GM19351 (cell line): ENCODE measurements at regions not wholly inside any gene's neighbourhood (a gene's known extent, or its start where the extent isn't known, plus 50 kb on each side); places are given as distances from the start of the nearest gene placed in this dataset.
A peak's percentile ranks its signal among the peaks of the same experiment; 100 is the strongest.
"Not testable (repeated sequence)": the region's sequence is repeated elsewhere in the genome, so short reads cannot be mapped to it uniquely, and the experiment has no call there.

ENCODE experiments used
- ATAC-seq: cut with Tn5 transposase; IDR thresholded peaks from one replicate; pipeline ENCODE4 v1.9.1; 2021; ENCODE audit warnings: mild to moderate bottlenecking, moderate library complexity; ENCODE audit not compliant: unreplicated experiment

GRCh38 chr5:112472614-112473013 is 53.5 kb upstream of the EPB41L4A start:
- ATAC-seq: no peak

- ATAC-seq: no peak
These were observed 54.9 kb upstream of the EPB41L4A start for GRCh38 chr5:112473989-112474388.

GRCh38 chr5:112475747-112476365 is 56.8 kb upstream of the EPB41L4A start:
- no peak for ATAC-seq

GRCh38 chr5:112479418-112479817 is 60.3 kb upstream of the EPB41L4A start:
- ATAC-seq: peak; percentile 47

- no peak for ATAC-seq
These were observed 61.4 kb upstream of the EPB41L4A start for GRCh38 chr5:112480501-112480900.

GRCh38 chr5:112483704-112484103 is 64.6 kb upstream of the EPB41L4A start:
- no peak for ATAC-seq

- no peak for ATAC-seq
These were observed 66.9 kb upstream of the EPB41L4A start for GRCh38 chr5:112485934-112486355.

GRCh38 chr5:112491257-112491656 is 72.2 kb upstream of the EPB41L4A start:
- no peak for ATAC-seq

- peak; percentile 100 for ATAC-seq
These were observed 73.2 kb upstream of the EPB41L4A start for GRCh38 chr5:112492291-112492690.

GRCh38 chr5:112503749-112504501 is 84.8 kb upstream of the EPB41L4A start:
- not testable (repeated sequence) for ATAC-seq

GRCh38 chr5:112509097-112509496 is 90.0 kb upstream of the EPB41L4A start:
- ATAC-seq: not testable (repeated sequence)

- ATAC-seq: no peak
These were observed 92.8 kb upstream of the EPB41L4A start for GRCh38 chr5:112511920-112512319.

GRCh38 chr5:112512901-112513300 is 93.8 kb upstream of the EPB41L4A start:
- no peak for ATAC-seq

- no peak for ATAC-seq
These were observed 95.0 kb upstream of the EPB41L4A start for GRCh38 chr5:112514111-112514510.

GRCh38 chr5:112520474-112520873 is 101.4 kb upstream of the EPB41L4A start:
- ATAC-seq: not testable (repeated sequence)

GRCh38 chr5:112522891-112523673 is 104.0 kb upstream of the EPB41L4A start:
- ATAC-seq: peak; percentile 53

GRCh38 chr5:112523674-112524263 is 104.7 kb upstream of the EPB41L4A start:
- peak; percentile 70 for ATAC-seq

GRCh38 chr5:112525217-112525616 is 106.1 kb upstream of the EPB41L4A start:
- no peak for ATAC-seq

GRCh38 chr5:112528928-112529327 is 109.9 kb upstream of the EPB41L4A start:
- ATAC-seq: no peak

GRCh38 chr5:112529525-112529924 is 110.4 kb upstream of the EPB41L4A start:
- peak; percentile 55 for ATAC-seq

GRCh38 chr5:112532654-112533360 is 113.7 kb upstream of the EPB41L4A start:
- peak; percentile 34 for ATAC-seq
